GM21786 (cell line): ENCODE measurements at regions not wholly inside any gene's neighbourhood (a gene's known extent, or its start where the extent isn't known, plus 50 kb on each side); places are given as distances from the start of the nearest gene placed in this dataset.

ENCODE experiments used
- ATAC-seq: cut with Tn5 transposase; IDR thresholded peaks from one replicate; pipeline ENCODE4 v1.9.1; 2021; ENCODE audit not compliant: unreplicated experiment

- no peak for ATAC-seq
Observed at GRCh38 chr1:57770772-57771171, 346.9 kb upstream of the DAB1 start.

GRCh38 chr1:57770236-57770635 is 346.4 kb upstream of the DAB1 start:
- ATAC-seq: no peak

DNA sequence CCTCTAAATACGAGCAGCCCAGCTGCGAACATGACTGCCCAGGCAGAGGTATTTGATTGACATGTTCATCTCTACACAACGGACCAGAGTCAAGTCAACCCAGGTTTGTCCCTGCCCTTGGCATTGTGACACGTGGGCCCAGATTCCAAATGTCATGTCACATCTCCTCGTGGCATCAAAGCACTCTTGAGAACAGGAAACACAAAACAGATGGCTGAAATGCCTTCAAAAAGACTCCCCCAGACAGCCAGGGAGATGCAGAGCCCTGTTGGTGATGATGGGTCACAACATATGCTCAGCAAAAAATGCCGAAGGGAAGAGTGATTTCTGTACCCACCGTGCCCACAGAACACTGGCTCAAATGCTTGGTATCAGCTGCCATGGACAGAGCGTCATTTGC is 337.8 kb upstream of the DAB1 start:
- ATAC-seq: no peak

DNA sequence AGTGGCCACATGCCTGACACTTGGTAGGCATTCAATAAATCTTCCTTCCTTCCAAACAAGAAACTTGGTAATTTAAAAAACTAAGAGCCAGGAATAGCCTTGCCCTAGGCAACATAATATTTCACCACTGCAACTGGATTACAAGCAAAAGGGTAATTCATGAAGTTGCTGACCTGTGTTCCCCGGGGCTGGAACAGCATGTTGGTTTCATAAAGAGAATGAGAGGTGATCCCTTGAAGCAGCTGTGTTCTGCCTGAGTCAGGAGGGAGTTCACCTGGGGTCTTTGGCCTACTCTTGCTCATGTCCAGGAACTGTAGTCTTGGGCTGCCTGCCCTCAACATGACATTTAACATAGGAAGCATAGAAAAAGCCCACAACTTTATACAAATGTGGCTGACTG is 329.0 kb upstream of the DAB1 start:
- ATAC-seq: no peak

GRCh38 chr1:57748719-57749118 is 324.9 kb upstream of the DAB1 start:
- ATAC-seq: no peak

- no peak for ATAC-seq
Observed at GRCh38 chr1:57747818-57748217, 324.0 kb upstream of the DAB1 start.

- ATAC-seq: peak; percentile 84
Observed at GRCh38 chr1:57741521-57741920, 317.7 kb upstream of the DAB1 start.

DNA sequence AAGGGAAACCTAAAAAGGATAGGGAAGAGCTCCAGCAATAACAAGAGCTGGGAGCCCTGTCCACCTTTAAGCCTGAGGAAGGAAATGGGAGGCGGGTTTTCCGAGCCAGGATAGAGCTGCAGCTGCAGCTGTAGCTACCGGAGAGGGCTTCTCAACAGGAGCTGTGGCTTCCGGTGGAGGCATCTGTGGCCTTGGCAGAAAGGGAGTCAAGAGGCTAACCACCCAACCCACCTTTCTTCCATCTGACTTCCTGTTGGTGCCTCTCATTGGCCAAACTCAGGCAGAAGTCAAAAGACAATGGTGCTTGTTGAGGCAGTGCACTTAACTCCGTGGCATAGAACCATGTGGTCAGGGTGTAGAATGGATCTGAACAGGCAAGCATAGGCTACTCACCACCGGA is 313.1 kb upstream of the DAB1 start:
- no peak for ATAC-seq

GRCh38 chr1:57729181-57729580 is 305.3 kb upstream of the DAB1 start:
- no peak for ATAC-seq

DNA sequence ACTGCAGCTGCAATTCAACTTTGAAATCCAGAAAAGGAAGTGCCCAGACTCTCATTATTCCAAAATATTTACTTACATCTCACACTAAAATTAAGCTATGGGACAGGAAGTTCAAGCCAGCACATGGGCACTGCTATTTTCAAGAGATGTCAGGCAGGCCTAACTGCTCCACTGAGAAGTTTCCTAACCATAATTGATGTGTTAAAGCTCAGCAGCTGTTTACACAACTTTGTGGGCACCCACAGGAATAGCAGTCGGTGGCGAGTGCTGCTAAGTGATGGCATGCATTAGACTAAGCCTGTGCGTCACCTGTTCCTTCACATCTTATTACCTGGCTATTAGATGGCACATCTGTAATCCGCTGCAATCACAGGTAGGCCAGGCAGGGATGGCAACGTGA is 303.3 kb upstream of the DAB1 start:
- no peak for ATAC-seq

GRCh38 chr1:57725318-57725717 is 301.5 kb upstream of the DAB1 start:
- ATAC-seq: no peak

- no peak for ATAC-seq
Observed at GRCh38 chr1:57724535-57724934, 300.7 kb upstream of the DAB1 start.

GRCh38 chr1:57722285-57722978 is 298.6 kb upstream of the DAB1 start:
- no peak for ATAC-seq

DNA sequence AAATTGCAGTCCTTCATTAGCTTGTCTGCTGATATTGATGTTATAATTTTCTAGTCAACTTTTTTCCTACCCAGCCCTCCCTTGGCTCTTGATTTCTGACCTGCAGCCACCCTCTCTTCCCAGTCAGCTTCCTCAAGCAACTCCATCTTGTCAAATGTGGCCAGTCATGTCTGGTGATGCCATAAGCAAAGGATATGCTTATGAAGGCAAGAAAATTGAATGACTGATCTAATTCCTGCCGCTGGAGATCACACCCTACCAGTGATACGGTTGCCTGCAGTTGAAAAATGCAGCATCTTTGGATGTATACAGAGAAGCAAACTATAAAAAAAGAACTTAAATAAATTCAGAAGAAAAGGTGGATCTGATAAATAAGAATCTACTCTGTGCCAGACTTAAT is 297.1 kb upstream of the DAB1 start:
- no peak for ATAC-seq

GRCh38 chr1:57719274-57719673 is 295.4 kb upstream of the DAB1 start:
- ATAC-seq: no peak

DNA sequence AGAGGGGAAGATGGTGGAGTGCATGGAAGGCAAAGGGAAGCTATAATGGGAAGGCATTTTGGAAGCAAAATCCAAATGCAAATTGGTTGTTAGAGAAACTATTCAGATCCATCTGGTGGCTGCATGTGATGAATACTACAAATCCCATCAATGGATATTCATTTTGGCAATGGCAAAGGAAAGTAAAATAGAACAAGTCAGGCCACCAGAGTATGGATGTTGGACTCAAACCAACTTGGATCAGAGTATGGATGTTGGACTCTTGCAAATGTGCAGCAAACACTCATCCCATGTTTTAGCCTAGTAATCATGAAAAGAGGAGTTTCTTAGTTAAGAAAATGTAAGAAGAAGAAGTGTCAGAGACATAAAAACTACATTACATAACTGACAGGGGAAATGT is 289.6 kb upstream of the DAB1 start:
- no peak for ATAC-seq

DNA sequence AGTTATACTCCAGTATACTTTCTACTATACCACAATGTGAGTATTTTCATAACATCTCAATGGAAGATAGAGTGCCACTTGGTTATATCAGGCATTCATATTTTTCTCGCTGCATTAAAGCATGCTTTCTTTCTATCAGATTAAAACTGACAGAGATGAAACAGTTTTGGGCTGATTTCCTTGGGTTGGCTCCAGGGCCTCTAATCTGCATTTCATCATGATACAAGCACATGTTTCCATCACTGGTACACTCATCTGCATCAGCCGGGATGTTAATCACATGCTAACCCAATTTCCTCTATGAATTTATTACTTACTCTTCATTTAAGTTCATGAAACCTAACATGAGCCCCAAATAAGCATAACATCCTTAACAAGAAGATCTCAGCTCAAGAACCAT is 289.0 kb upstream of the DAB1 start:
- no peak for ATAC-seq

- ATAC-seq: no peak
Observed at GRCh38 chr1:57711326-57711725, 287.5 kb upstream of the DAB1 start.

GRCh38 chr1:57707631-57708030 is 283.8 kb upstream of the DAB1 start:
- ATAC-seq: no peak

GRCh38 chr1:57704811-57705210 is 281.0 kb upstream of the DAB1 start:
- ATAC-seq: no peak

- no peak for ATAC-seq
Observed at GRCh38 chr1:57704231-57704630, 280.4 kb upstream of the DAB1 start.

GRCh38 chr1:57696904-57697303 is 273.0 kb upstream of the DAB1 start:
- ATAC-seq: no peak

- ATAC-seq: no peak
Observed at GRCh38 chr1:57696043-57696442, 272.2 kb upstream of the DAB1 start.
